ENCODE measurements at regions not wholly inside any gene's neighbourhood (a gene's known extent, or its start where the extent isn't known, plus 50 kb on each side); places are given as distances from the start of the nearest gene placed in this dataset.

DNA sequence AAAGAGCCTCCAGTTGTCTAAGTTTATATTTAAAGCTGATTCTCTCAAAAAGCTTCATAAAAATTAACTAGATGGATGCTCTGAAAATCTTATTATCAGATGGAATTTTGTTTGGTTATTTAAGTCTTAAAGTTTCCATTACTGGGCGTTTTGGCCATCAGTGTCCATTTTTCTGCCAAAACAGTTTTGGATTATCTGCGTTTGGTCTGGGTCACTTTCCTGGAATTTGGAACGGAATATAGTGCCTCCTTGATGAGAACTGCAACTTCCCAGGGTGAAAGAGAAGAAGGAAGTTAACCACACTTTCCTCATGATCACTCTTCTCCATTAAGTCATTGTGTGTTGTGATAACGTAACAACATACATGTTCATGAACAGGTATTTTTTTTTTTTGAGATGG lies 764.9 kb upstream of the AUTS2 start:
- TF ChIP-seq, protein P1, sequence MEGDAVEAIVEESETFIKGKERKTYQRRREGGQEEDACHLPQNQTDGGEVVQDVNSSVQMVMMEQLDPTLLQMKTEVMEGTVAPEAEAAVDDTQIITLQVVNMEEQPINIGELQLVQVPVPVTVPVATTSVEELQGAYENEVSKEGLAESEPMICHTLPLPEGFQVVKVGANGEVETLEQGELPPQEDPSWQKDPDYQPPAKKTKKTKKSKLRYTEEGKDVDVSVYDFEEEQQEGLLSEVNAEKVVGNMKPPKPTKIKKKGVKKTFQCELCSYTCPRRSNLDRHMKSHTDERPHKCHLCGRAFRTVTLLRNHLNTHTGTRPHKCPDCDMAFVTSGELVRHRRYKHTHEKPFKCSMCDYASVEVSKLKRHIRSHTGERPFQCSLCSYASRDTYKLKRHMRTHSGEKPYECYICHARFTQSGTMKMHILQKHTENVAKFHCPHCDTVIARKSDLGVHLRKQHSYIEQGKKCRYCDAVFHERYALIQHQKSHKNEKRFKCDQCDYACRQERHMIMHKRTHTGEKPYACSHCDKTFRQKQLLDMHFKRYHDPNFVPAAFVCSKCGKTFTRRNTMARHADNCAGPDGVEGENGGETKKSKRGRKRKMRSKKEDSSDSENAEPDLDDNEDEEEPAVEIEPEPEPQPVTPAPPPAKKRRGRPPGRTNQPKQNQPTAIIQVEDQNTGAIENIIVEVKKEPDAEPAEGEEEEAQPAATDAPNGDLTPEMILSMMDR (IDR thresholded peaks at IDR 0.05), result no peak
- no peak for TF ChIP-seq POLR2A (IDR thresholded peaks at IDR 0.05)
- TF ChIP-seq EP300 (IDR thresholded peaks at IDR 0.05), result no peak

Measured in ovary (tissue), 3 donors.